Parathyroid adenoma (tissue), 2 donors: ENCODE measurements at regions not wholly inside any gene's neighbourhood (a gene's known extent, or its start where the extent isn't known, plus 50 kb on each side); places are given as distances from the start of the nearest gene placed in this dataset.
"Not testable (repeated sequence)": the region's sequence is repeated elsewhere in the genome, so short reads cannot be mapped to it uniquely, and the experiment has no call there.

ENCODE experiments used
- H2AFZ ChIP-seq: fragments of 300-600 bp; sonication (generic); one replicate; pipeline ENCODE4 v1.7.0; 2017; ENCODE audit warnings: antibody characterized with exemption, mild to moderate bottlenecking
- H3K27ac ChIP-seq: fragments of 300-600 bp; sonication (generic); one replicate; pipeline ENCODE4 v1.7.0; 2017
- H3K27me3 ChIP-seq: fragments of 300-600 bp; sonication (generic); one replicate; pipeline ENCODE4 v1.7.0; 2017; ENCODE audit warnings: low read length; ENCODE audit not compliant: control insufficient read depth, insufficient read depth
- H3K36me3 ChIP-seq: fragments of 300-600 bp; sonication (generic); one replicate; pipeline ENCODE4 v1.7.0; 2017; ENCODE audit warnings: low read length; ENCODE audit not compliant: control insufficient read depth, insufficient read depth
- H3K4me1 ChIP-seq: fragments of 300-600 bp; sonication (generic); one replicate; pipeline ENCODE4 v1.7.0; 2017; ENCODE audit warnings: control low read depth
- H3K4me2 ChIP-seq: fragments of 300-600 bp; sonication (generic); one replicate; pipeline ENCODE4 v1.7.0; 2017; ENCODE audit warnings: low read length
- H3K4me3 ChIP-seq: fragments of 300-600 bp; sonication (generic); one replicate; pipeline ENCODE4 v1.7.0; 2017; ENCODE audit warnings: low read depth, low read length
- H3K79me2 ChIP-seq: fragments of 300-600 bp; sonication (generic); one replicate; pipeline ENCODE4 v1.7.0; 2017; ENCODE audit warnings: control low read depth
- H3K9ac ChIP-seq: fragments of 300-600 bp; sonication (generic); one replicate; pipeline ENCODE4 v1.7.0; 2017; ENCODE audit warnings: mild to moderate bottlenecking
- H3K9me3 ChIP-seq: fragments of 300-600 bp; sonication (generic); one replicate; pipeline ENCODE4 v1.7.0; 2017; ENCODE audit warnings: low read length; ENCODE audit not compliant: control insufficient read depth
- TF ChIP-seq, protein P1 (sequence below): fragments of 300-600 bp; sonication (generic); IDR thresholded peaks from one replicate; pipeline ENCODE4 v1.7.0; 2017; ENCODE audit warnings: antibody characterized with exemption, mild to moderate bottlenecking
- donor health status: primary hyperparathyroidism.

DNA sequence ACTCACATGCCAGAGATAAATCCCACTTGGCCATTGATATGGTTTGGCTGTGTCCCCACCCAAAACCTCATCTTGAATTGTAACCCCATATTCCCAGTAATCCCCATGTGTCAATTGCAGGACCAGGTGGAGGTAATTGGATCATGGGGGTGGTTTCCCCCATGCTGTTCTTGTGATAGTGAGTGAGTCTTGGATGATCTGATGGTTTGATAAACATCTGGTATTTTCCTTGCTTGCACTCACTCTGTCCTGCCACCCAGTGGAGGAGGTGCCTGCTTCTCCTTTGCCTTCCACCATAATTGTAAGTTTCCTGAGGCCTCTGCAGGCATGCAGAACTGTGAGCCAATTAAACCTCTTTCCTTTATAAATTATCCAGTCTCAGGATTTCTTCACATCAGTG lies 50.4 kb upstream of the B3GAT2 start:
- not testable (repeated sequence) for H3K9ac ChIP-seq, H3K9me3 ChIP-seq, H3K4me1 ChIP-seq, H2AFZ ChIP-seq, H3K4me3 ChIP-seq, H3K27me3 ChIP-seq, H3K36me3 ChIP-seq, H3K79me2 ChIP-seq, H3K27ac ChIP-seq, H3K4me2 ChIP-seq

DNA sequence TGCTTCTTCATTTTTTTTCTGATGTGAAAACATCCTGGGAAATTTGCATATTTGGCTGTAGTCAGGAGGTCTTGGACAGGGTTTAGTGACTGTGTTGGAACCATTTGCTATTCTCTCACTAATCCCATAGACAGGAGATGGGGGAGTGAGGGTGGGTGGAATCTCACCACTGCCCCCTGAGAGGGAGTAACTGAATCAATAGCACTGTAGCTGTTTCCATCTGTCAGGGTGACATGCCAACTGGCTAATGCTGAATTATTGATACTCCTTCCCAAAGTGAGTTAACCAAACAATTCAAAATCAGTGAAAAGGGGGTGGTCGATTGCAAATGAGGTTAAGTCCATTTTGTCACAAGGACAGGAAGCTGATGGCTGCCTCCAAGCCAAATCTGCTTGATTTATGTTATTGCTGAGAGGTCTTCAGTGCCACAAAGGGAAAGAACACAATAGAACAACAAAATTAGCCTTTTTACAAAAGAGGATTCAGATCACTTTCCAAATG lies 55.1 kb upstream of the B3GAT2 start:
- Histone ChIP-seq H3K36me3 (no peaks in the 10 kb centered on the region), H3K27ac (no peak overlapping the region), H3K9me3 (peaks cover 3% of the 10 kb centered on the region), H3K4me1 (no peaks in the 10 kb centered on the region), H3K9ac (no peak overlapping the region), H3K4me3 (no peak overlapping the region), H3K27me3 (no peaks in the 10 kb centered on the region), H3K4me2 (no peak overlapping the region), H3K79me2 (no peaks in the 10 kb centered on the region), H2AFZ (no peak overlapping the region)
- TF ChIP-seq, protein P1, sequence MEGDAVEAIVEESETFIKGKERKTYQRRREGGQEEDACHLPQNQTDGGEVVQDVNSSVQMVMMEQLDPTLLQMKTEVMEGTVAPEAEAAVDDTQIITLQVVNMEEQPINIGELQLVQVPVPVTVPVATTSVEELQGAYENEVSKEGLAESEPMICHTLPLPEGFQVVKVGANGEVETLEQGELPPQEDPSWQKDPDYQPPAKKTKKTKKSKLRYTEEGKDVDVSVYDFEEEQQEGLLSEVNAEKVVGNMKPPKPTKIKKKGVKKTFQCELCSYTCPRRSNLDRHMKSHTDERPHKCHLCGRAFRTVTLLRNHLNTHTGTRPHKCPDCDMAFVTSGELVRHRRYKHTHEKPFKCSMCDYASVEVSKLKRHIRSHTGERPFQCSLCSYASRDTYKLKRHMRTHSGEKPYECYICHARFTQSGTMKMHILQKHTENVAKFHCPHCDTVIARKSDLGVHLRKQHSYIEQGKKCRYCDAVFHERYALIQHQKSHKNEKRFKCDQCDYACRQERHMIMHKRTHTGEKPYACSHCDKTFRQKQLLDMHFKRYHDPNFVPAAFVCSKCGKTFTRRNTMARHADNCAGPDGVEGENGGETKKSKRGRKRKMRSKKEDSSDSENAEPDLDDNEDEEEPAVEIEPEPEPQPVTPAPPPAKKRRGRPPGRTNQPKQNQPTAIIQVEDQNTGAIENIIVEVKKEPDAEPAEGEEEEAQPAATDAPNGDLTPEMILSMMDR: no peak

DNA sequence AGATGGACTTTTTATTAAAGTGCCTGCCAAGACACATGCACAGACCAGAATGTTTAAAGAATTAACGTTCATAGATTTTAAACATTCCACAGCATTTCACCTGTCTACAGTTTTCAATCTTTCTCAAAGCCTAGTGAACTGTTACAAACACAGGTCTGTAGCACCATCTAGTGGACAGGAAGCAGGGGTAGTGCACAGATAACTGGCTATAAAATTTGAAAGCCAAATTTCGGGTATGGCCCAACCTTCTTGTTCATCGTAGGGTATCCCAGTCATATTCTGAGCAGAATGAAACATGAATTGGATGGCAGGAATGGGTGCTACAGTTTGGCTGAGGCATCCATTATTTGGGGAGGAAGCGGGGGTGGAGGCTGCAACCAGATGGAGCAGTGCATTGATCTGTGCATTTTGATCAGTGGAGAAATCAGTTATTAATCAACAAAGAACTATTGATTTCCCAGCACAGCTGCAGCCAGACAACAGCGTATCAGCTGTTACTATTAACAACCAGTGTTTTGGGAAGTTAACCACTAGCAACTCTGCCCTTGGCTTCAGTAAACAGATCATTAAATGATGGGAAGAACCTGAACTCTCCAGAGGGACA lies 56.1 kb upstream of the B3GAT2 start:
- Histone ChIP-seq H3K27me3 (no peaks in the 10 kb centered on the region), H3K9ac (no peak overlapping the region), H3K4me1 (no peaks in the 10 kb centered on the region), H3K79me2 (no peaks in the 10 kb centered on the region), H3K27ac (no peak overlapping the region), H3K9me3 (no peaks in the 10 kb centered on the region), H3K4me2 (no peak overlapping the region), H2AFZ (no peak overlapping the region), H3K36me3 (no peaks in the 10 kb centered on the region), H3K4me3 (no peak overlapping the region)
- TF ChIP-seq, protein P1: peak; percentile 72

DNA sequence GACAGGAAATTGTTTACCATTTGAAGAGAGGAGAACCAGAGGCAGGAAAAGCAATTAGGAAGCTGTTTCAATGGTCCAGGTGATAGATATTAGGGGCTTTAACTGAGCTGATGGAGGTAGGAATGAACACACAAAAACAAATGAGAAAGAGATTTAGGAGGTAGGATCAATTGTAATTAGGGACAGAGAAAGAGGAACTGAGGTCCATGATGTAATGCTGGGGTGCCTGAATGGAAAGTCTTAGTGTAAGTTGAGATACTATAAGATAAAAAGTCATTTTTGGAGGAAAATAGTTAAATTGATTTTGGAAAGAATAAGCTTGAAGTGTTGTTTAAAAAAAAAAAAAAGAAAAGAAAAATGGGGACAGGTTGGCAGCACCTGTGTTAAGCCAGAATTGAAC lies 58.5 kb upstream of the B3GAT2 start:
- Histone ChIP-seq H3K4me1 (no peaks in the 10 kb centered on the region), H3K4me3 (no peak overlapping the region), H3K9me3 (no peaks in the 10 kb centered on the region), H3K36me3 (no peaks in the 10 kb centered on the region), H3K4me2 (no peak overlapping the region), H2AFZ (no peak overlapping the region), H3K27ac (no peak overlapping the region), H3K27me3 (no peaks in the 10 kb centered on the region), H3K9ac (no peak overlapping the region), H3K79me2 (no peaks in the 10 kb centered on the region)
- TF ChIP-seq, protein P1: no peak

DNA sequence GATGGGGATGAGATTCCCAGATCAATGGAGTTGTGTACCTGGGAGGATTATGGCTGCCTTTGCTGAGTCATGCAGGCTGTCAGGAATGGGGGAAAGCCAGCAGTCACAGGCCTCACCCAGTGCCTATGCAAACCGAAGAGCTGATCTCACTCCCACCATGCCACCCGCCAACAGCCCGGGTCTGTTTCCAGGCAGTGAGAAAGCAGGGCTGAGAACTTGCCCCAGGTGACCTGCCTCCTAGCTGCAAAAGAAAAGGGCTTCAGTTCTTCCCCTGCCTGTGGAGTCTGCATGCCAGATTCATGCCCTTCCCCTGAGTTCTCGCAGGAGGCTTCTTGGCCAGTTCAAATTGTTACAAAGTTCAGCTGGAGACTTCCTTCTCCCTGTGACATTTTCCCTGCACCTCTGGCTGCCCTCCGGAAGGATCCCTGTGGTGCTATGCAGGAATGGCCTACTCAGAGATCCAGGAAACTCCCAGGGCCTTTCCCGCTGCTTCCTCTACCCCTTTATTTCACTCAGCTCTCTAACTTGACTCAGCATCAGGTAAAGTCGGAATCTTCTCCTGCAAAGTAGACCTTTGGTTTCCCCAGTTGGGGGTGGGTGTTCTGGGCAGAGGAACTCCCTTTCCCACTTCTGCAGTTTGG lies 71.5 kb upstream of the B3GAT2 start:
- TF ChIP-seq, protein P1: no peak
- Histone ChIP-seq H3K27ac (no peak overlapping the region), H3K79me2 (no peaks in the 10 kb centered on the region), H3K4me2 (no peak overlapping the region), H3K4me3 (no peak overlapping the region), H3K4me1 (no peaks in the 10 kb centered on the region), H2AFZ (no peak overlapping the region), H3K9me3 (no peaks in the 10 kb centered on the region), H3K36me3 (no peaks in the 10 kb centered on the region), H3K27me3 (no peaks in the 10 kb centered on the region), H3K9ac (no peak overlapping the region)
